Peyer's patch (tissue), 4 donors: ENCODE measurements at regions not wholly inside any gene's neighbourhood (a gene's known extent, or its start where the extent isn't known, plus 50 kb on each side); places are given as distances from the start of the nearest gene placed in this dataset.

Experiments
- DNase-seq, 3 donors: peaks; one replicate each; pipeline ENCODE4 v3.0.0-alpha.2; 2017 to 2019
- H3K27ac ChIP-seq, 4 donors: fragments of 200-600 bp; sonication (generic); one replicate each; pipeline ENCODE4 v1.5.1; 2016 to 2019
- H3K27me3 ChIP-seq, 2 donors: fragments of 200-600 bp; sonication (generic); one replicate each; pipeline ENCODE4 v1.5.1; 2019
- H3K36me3 ChIP-seq, 3 donors: fragments of 200-600 bp; sonication (generic); one replicate each; pipeline ENCODE4 v1.5.1; 2016 to 2019
- H3K4me1 ChIP-seq, 4 donors: fragments of 200-600 bp; sonication (generic); one replicate each; pipeline ENCODE4 v1.5.1; 2016 to 2019
- H3K4me3 ChIP-seq, 4 donors: fragments of 200-600 bp; sonication (generic); 1 replicate in 3 of 4; 2 replicates in 1 of 4; pipeline ENCODE4 v1.5.1; 2016 to 2019; ENCODE audit warnings: mild to moderate bottlenecking in 1 of 4
- H3K9me3 ChIP-seq, 4 donors: fragments of 200-600 bp; sonication (generic); one replicate each; pipeline ENCODE4 v1.5.1; 2016 to 2019; ENCODE audit warnings: mild to moderate bottlenecking in 1 of 4
- POLR2A ChIP-seq, 2 donors: fragments of 450-650 bp; IDR thresholded peaks; one replicate each; pipeline ENCODE4 v1.5.1; 2017; ENCODE audit warnings: antibody characterized with exemption in 2 of 2, mild to moderate bottlenecking in 2 of 2, moderate library complexity in 2 of 2
- TF ChIP-seq, protein P1 (sequence below), 6 experiments: fragments of 450-650 bp in 4 of 6; fragments of 200-600 bp in 2 of 6; sonication (generic) in 1 of 6; IDR thresholded peaks; one replicate each; pipeline ENCODE4 v1.5.1; 2017 to 2019; ENCODE audit warnings: antibody characterized with exemption in 6 of 6, mild to moderate bottlenecking in 3 of 6, moderate library complexity in 1 of 6

DNA sequence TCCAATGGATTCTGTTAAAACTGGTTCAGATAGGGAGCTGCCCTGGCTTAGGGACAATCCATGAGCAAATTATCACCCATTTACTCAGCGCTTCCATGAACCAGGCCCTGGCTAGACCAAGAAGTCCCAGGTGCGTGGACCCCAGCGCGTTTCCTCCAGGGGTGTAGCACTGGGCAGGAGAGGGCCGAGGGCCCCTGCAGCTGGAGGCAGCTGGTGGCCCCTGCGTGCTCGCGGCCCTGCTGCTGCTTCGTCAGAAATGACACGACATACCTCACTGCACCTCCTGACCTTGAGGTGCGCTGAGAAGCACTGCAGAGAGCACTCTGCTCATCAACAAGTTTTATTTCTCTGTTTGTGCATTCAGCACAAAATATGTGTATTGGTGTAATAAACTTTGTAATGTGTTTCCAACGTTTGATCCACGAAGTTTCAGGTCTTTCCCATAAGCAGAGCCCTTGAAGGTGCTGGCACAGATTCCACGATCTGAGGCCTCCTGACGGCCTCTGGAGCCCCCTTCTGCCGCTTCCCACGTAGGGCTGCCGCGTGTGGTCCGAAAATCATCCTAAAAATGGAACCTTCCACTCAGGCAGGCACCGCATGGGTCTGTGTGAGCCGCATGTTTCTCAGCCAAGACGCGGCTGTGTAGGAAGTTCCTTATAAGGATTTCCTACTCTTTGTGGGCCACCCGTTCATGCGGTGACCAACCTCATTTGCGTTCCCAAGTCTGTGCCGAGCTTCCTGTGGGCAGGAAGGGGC is 50.8 kb upstream of the ZCCHC14 start:
- H3K36me3 ChIP-seq, result no peaks in the 10 kb centered on the region
- H3K27me3 ChIP-seq, result no peaks in the 10 kb centered on the region
- H3K27ac ChIP-seq, result no peak overlapping the region
- TF ChIP-seq POLR2A (IDR thresholded peaks at IDR 0.05), result no peak
- TF ChIP-seq, protein P1, sequence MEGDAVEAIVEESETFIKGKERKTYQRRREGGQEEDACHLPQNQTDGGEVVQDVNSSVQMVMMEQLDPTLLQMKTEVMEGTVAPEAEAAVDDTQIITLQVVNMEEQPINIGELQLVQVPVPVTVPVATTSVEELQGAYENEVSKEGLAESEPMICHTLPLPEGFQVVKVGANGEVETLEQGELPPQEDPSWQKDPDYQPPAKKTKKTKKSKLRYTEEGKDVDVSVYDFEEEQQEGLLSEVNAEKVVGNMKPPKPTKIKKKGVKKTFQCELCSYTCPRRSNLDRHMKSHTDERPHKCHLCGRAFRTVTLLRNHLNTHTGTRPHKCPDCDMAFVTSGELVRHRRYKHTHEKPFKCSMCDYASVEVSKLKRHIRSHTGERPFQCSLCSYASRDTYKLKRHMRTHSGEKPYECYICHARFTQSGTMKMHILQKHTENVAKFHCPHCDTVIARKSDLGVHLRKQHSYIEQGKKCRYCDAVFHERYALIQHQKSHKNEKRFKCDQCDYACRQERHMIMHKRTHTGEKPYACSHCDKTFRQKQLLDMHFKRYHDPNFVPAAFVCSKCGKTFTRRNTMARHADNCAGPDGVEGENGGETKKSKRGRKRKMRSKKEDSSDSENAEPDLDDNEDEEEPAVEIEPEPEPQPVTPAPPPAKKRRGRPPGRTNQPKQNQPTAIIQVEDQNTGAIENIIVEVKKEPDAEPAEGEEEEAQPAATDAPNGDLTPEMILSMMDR (IDR thresholded peaks at IDR 0.05), result peak in 1 of 6 experiments; percentile 4
- peaks cover 0 to 7% (median 0%) of the 10 kb centered on the region in 4 donors for H3K4me1 ChIP-seq
- H3K9me3 ChIP-seq, result peaks cover 0 to 6% (median 0%) of the 10 kb centered on the region in 4 donors
- no peak for DNase-seq
- H3K4me3 ChIP-seq, result no peak overlapping the region

DNA sequence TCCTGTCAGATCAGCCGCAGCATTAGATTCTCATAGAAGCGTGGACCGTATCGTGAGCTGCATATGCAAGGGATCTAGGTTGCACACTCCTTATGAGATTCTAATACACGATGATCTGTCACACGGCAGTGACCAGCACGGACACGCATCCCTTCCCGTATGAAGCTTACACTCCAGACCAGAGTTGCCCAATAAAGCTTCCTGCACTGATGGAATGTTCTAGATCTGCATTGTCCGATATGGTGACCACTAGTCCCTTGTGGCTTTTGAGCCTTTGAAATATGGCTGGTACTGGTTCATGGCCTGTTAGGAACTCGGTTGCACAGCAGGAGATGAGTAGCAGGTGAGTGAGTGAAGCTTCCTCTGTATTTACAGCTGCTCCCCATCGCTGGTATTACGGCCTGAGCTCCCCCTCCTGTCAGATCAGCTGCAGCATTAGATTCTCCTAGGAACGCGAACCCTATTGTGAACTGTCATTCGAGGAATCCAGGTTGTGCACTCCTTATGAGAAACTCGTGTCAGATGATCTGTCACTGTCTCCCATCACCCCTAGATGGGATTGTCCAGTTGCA is 49.8 kb upstream of the ZCCHC14 start:
- H3K9me3 ChIP-seq, result peaks cover 0 to 6% (median 0%) of the 10 kb centered on the region in 4 donors

More for the DNA sequence above, 49.8 kb upstream of the ZCCHC14 start:
- H3K27me3 ChIP-seq, result no peaks in the 10 kb centered on the region
- no peak overlapping the region for H3K4me3 ChIP-seq
- peaks cover 0 to 7% (median 0%) of the 10 kb centered on the region in 4 donors for H3K4me1 ChIP-seq
- no peak overlapping the region for H3K27ac ChIP-seq
- no peak for DNase-seq
- TF ChIP-seq, protein P1 (IDR thresholded peaks at IDR 0.05), result peak in 1 of 6 experiments; percentile 36
- TF ChIP-seq POLR2A (IDR thresholded peaks at IDR 0.05), result no peak
- no peaks in the 10 kb centered on the region for H3K36me3 ChIP-seq
